ENCODE measurements at regions not wholly inside any gene's neighbourhood (a gene's known extent, or its start where the extent isn't known, plus 50 kb on each side); places are given as distances from the start of the nearest gene placed in this dataset.

- TF ChIP-seq USF1 (IDR thresholded peaks at IDR 0.05; ENCODE audit: borderline replicate concordance, low read depth) (no peak), CTCF (IDR thresholded peaks at IDR 0.05) (no peak), RAD21 (IDR thresholded peaks at IDR 0.05; ENCODE audit: low read length) (no peak)
Observed at GRCh38 chr19:29309637-29310036, 96.7 kb upstream of the UQCRFS1 start.

All from SK-N-SH (cell line).